Activated naive CD4-positive, alpha-beta T cell treated with anti-CD3 and anti-CD28 coated beads, Interleukin-2, amount 10 ng/mL, durations not matched to agents 7 days and 5 days (primary cell): ENCODE measurements at regions not wholly inside any gene's neighbourhood (a gene's known extent, or its start where the extent isn't known, plus 50 kb on each side); places are given as distances from the start of the nearest gene placed in this dataset.
"Not testable (repeated sequence)": the region's sequence is repeated elsewhere in the genome, so short reads cannot be mapped to it uniquely, and the experiment has no call there.

Source experiments
- CTCF ChIA-PET: fragments of 350-600 bp; sonication (Branson Sonifier 250); formaldehyde crosslinking; loops from one replicate; lab custom pipeline; 2021; ENCODE audit warnings: antibody characterized with exemption; lab: Charles Lee
- DNase-seq: peaks from one replicate; pipeline ENCODE4 v3.0.0-alpha.2; 2020
- H3K27ac Mint-ChIP-seq: one replicate; pipeline ENCODE4 v1.8.0; 2021; ENCODE audit warnings: mild to moderate bottlenecking, moderate library complexity, mixed read lengths
- H3K27me3 Mint-ChIP-seq: one replicate; pipeline ENCODE4 v1.8.0; 2021; ENCODE audit warnings: mild to moderate bottlenecking, mixed read lengths
- H3K36me3 Mint-ChIP-seq: one replicate; pipeline ENCODE4 v1.8.0; 2021; ENCODE audit warnings: mixed read lengths
- H3K4me1 Mint-ChIP-seq: one replicate; pipeline ENCODE4 v1.8.0; 2021; ENCODE audit warnings: mixed read lengths
- H3K4me3 Mint-ChIP-seq: one replicate; pipeline ENCODE4 v1.8.0; 2021; ENCODE audit warnings: mild to moderate bottlenecking, moderate library complexity, mixed read lengths
- H3K9me3 Mint-ChIP-seq: one replicate; pipeline ENCODE4 v1.8.0; 2021; ENCODE audit warnings: mixed read lengths

- no peak overlapping the region for H3K4me3 Mint-ChIP-seq
- H3K36me3 Mint-ChIP-seq: no peaks in the 10 kb centered on the region
- no peaks in the 10 kb centered on the region for H3K4me1 Mint-ChIP-seq
- DNase-seq: no peak
- no peaks in the 10 kb centered on the region for H3K27me3 Mint-ChIP-seq
- no peak overlapping the region for H3K27ac Mint-ChIP-seq
- H3K9me3 Mint-ChIP-seq: no peaks in the 10 kb centered on the region
- CTCF ChIA-PET: no interaction called here
These were observed 608.6 kb downstream of the KLHL13 start for GRCh38 chrX:117508021-117508420.

- Mint-ChIP-seq H3K27ac (no peak overlapping the region), H3K36me3 (no peaks in the 10 kb centered on the region), H3K9me3 (no peaks in the 10 kb centered on the region), H3K27me3 (no peaks in the 10 kb centered on the region), H3K4me3 (no peak overlapping the region), H3K4me1 (no peaks in the 10 kb centered on the region)
- DNase-seq: no peak
- CTCF ChIA-PET: no interaction called here
These were observed 629.2 kb downstream of the KLHL13 start for GRCh38 chrX:117487421-117487820.

- H3K4me3 Mint-ChIP-seq: no peak overlapping the region
- no peaks in the 10 kb centered on the region for H3K9me3 Mint-ChIP-seq
- H3K27ac Mint-ChIP-seq: no peak overlapping the region
- H3K4me1 Mint-ChIP-seq: no peaks in the 10 kb centered on the region
- H3K27me3 Mint-ChIP-seq: no peaks in the 10 kb centered on the region
- no peak for DNase-seq
- CTCF ChIA-PET: no interaction called here
- H3K36me3 Mint-ChIP-seq: no peaks in the 10 kb centered on the region
These were observed 632.7 kb downstream of the KLHL13 start for GRCh38 chrX:117483950-117484349.

GRCh38 chrX:117458243-117458968, 658.2 kb downstream of the KLHL13 start:
- Mint-ChIP-seq H3K9me3 (no peaks in the 10 kb centered on the region), H3K36me3 (no peaks in the 10 kb centered on the region), H3K27ac (no peak overlapping the region), H3K27me3 (no peaks in the 10 kb centered on the region), H3K4me3 (no peak overlapping the region), H3K4me1 (no peaks in the 10 kb centered on the region)
- no peak for DNase-seq
- CTCF ChIA-PET: no interaction called here

- DNase-seq: no peak
- H3K9me3 Mint-ChIP-seq: no peaks in the 10 kb centered on the region
- no peak overlapping the region for H3K27ac Mint-ChIP-seq
- H3K36me3 Mint-ChIP-seq: no peaks in the 10 kb centered on the region
- H3K4me1 Mint-ChIP-seq: no peaks in the 10 kb centered on the region
- no peaks in the 10 kb centered on the region for H3K27me3 Mint-ChIP-seq
- no peak overlapping the region for H3K4me3 Mint-ChIP-seq
- CTCF ChIA-PET: no interaction called here
These were observed 660.8 kb downstream of the KLHL13 start for GRCh38 chrX:117455787-117456186.

- Mint-ChIP-seq H3K4me3 (no peak overlapping the region), H3K9me3 (no peaks in the 10 kb centered on the region), H3K36me3 (no peaks in the 10 kb centered on the region), H3K27ac (no peak overlapping the region), H3K4me1 (no peaks in the 10 kb centered on the region), H3K27me3 (no peaks in the 10 kb centered on the region)
- no peak for DNase-seq
- CTCF ChIA-PET: no interaction called here
These were observed 687.1 kb downstream of the KLHL13 start for GRCh38 chrX:117429501-117429900.

- Mint-ChIP-seq H3K36me3 (no peaks in the 10 kb centered on the region), H3K27ac (no peak overlapping the region), H3K27me3 (no peaks in the 10 kb centered on the region), H3K9me3 (no peaks in the 10 kb centered on the region), H3K4me1 (no peaks in the 10 kb centered on the region), H3K4me3 (no peak overlapping the region)
- CTCF ChIA-PET: no interaction called here
- no peak for DNase-seq
These were observed 709.0 kb downstream of the KLHL13 start for GRCh38 chrX:117407449-117408150.

- H3K27ac Mint-ChIP-seq: no peak overlapping the region
- no peaks in the 10 kb centered on the region for H3K4me1 Mint-ChIP-seq
- H3K36me3 Mint-ChIP-seq: no peaks in the 10 kb centered on the region
- no peak for DNase-seq
- H3K27me3 Mint-ChIP-seq: no peaks in the 10 kb centered on the region
- CTCF ChIA-PET: no interaction called here
- H3K4me3 Mint-ChIP-seq: no peak overlapping the region
- no peaks in the 10 kb centered on the region for H3K9me3 Mint-ChIP-seq
These were observed 715.8 kb downstream of the KLHL13 start for GRCh38 chrX:117400839-117401238.

- no peak overlapping the region for H3K27ac Mint-ChIP-seq
- H3K4me1 Mint-ChIP-seq: no peaks in the 10 kb centered on the region
- H3K4me3 Mint-ChIP-seq: no peak overlapping the region
- no peaks in the 10 kb centered on the region for H3K9me3 Mint-ChIP-seq
- no peaks in the 10 kb centered on the region for H3K36me3 Mint-ChIP-seq
- DNase-seq: no peak
- CTCF ChIA-PET: no interaction called here
- no peaks in the 10 kb centered on the region for H3K27me3 Mint-ChIP-seq
These were observed 716.6 kb downstream of the KLHL13 start for GRCh38 chrX:117400005-117400404.

GRCh38 chrX:117397844-117398243, 718.8 kb downstream of the KLHL13 start:
- Mint-ChIP-seq H3K4me3 (no peak overlapping the region), H3K27me3 (no peaks in the 10 kb centered on the region), H3K9me3 (no peaks in the 10 kb centered on the region), H3K36me3 (no peaks in the 10 kb centered on the region), H3K4me1 (no peaks in the 10 kb centered on the region), H3K27ac (no peak overlapping the region)
- CTCF ChIA-PET: no interaction called here
- no peak for DNase-seq

- H3K4me1 Mint-ChIP-seq, DNase-seq, H3K4me3 Mint-ChIP-seq, CTCF ChIA-PET, H3K27me3 Mint-ChIP-seq, H3K27ac Mint-ChIP-seq, H3K9me3 Mint-ChIP-seq, H3K36me3 Mint-ChIP-seq: not testable (repeated sequence)
These were observed 722.0 kb downstream of the KLHL13 start for GRCh38 chrX:117394506-117395070.

- DNase-seq, H3K4me1 Mint-ChIP-seq, H3K4me3 Mint-ChIP-seq, H3K9me3 Mint-ChIP-seq, H3K27ac Mint-ChIP-seq, CTCF ChIA-PET, H3K27me3 Mint-ChIP-seq, H3K36me3 Mint-ChIP-seq: not testable (repeated sequence)
These were observed 724.2 kb downstream of the KLHL13 start for GRCh38 chrX:117392360-117392759.

GRCh38 chrX:117376460-117376859, 740.1 kb downstream of the KLHL13 start:
- H3K4me3 Mint-ChIP-seq: no peak overlapping the region
- no peaks in the 10 kb centered on the region for H3K4me1 Mint-ChIP-seq
- H3K27me3 Mint-ChIP-seq: no peaks in the 10 kb centered on the region
- CTCF ChIA-PET: no interaction called here
- H3K27ac Mint-ChIP-seq: no peak overlapping the region
- H3K36me3 Mint-ChIP-seq: no peaks in the 10 kb centered on the region
- DNase-seq: no peak
- peaks cover 2% of the 10 kb centered on the region for H3K9me3 Mint-ChIP-seq

- Mint-ChIP-seq H3K27me3 (no peaks in the 10 kb centered on the region), H3K27ac (no peak overlapping the region), H3K4me3 (no peak overlapping the region), H3K9me3 (peaks cover 2% of the 10 kb centered on the region), H3K36me3 (no peaks in the 10 kb centered on the region), H3K4me1 (no peaks in the 10 kb centered on the region)
- CTCF ChIA-PET: no interaction called here
- DNase-seq: no peak
These were observed 781.4 kb downstream of the KLHL13 start for GRCh38 chrX:117335209-117335608.

- Mint-ChIP-seq H3K4me3 (no peak overlapping the region), H3K36me3 (no peaks in the 10 kb centered on the region), H3K4me1 (no peaks in the 10 kb centered on the region), H3K27me3 (no peaks in the 10 kb centered on the region), H3K27ac (no peak overlapping the region), H3K9me3 (no peaks in the 10 kb centered on the region)
- DNase-seq: no peak
- CTCF ChIA-PET: no interaction called here
These were observed 789.2 kb downstream of the KLHL13 start for GRCh38 chrX:117327373-117327772.
